SK-N-SH treated with all-trans-retinoic acid at 6 μM for 48 hours (cell line): ENCODE measurements at regions not wholly inside any gene's neighbourhood (a gene's known extent, or its start where the extent isn't known, plus 50 kb on each side); places are given as distances from the start of the nearest gene placed in this dataset.

Source experiments
- ARNTL ChIP-seq: fragments of 450-650 bp; formaldehyde crosslinking; IDR thresholded peaks from 2 replicates; pipeline ENCODE4 v1.5.0; 2020; ENCODE audit warnings: low read depth, mild to moderate bottlenecking, moderate library complexity, borderline replicate concordance
- CREB5 ChIP-seq: fragments of 250-450 bp; sonication (Bioruptor Pico); IDR thresholded peaks from 2 replicates; pipeline ENCODE4 v1.5.1; 2020; ENCODE audit warnings: low read depth, mild to moderate bottlenecking, moderate library complexity
- CSDC2 ChIP-seq: fragments of 250-450 bp; sonication (Bioruptor Pico); IDR thresholded peaks from 2 replicates; pipeline ENCODE4 v1.5.0; 2020; ENCODE audit warnings: mild to moderate bottlenecking, moderate library complexity
- ESRRG ChIP-seq: fragments of 250-450 bp; sonication (Bioruptor Pico); IDR thresholded peaks from 2 replicates; pipeline ENCODE4 v1.6.1; 2021; ENCODE audit warnings: mild to moderate bottlenecking
- GLIS3 ChIP-seq: fragments of 250-450 bp; sonication (Bioruptor Pico); IDR thresholded peaks from 2 replicates; pipeline ENCODE4 v1.5.0; 2020; ENCODE audit warnings: mild to moderate bottlenecking, moderate library complexity
- ISL1 ChIP-seq: fragments of 250-450 bp; sonication (Bioruptor Pico); IDR thresholded peaks from 2 replicates; pipeline ENCODE4 v2.1.2; 2022; ENCODE audit warnings: mild to moderate bottlenecking, moderate library complexity
- PATZ1 ChIP-seq: fragments of 250-450 bp; sonication (Bioruptor Pico); IDR thresholded peaks from 2 replicates; pipeline ENCODE4 v1.8.0; 2020; ENCODE audit warnings: mild to moderate bottlenecking, moderate library complexity, borderline replicate concordance
- PPARA ChIP-seq: fragments of 250-450 bp; sonication (Bioruptor Pico); IDR thresholded peaks from 2 replicates; pipeline ENCODE4 v1.5.0; 2020; ENCODE audit warnings: mild to moderate bottlenecking, borderline replicate concordance
- RARB ChIP-seq: fragments of 250-450 bp; sonication (Bioruptor Pico); IDR thresholded peaks from 2 replicates; pipeline ENCODE4 v1.8.0; 2021; ENCODE audit warnings: mild to moderate bottlenecking, moderate library complexity
- SNAI2 ChIP-seq: fragments of 250-450 bp; sonication (Bioruptor Pico); IDR thresholded peaks from 2 replicates; pipeline ENCODE4 v1.5.0; 2020; ENCODE audit warnings: mild to moderate bottlenecking, moderate library complexity
- ZFP30 ChIP-seq: fragments of 450-650 bp; formaldehyde crosslinking; IDR thresholded peaks from 2 replicates; pipeline ENCODE4 v1.5.0; 2022; ENCODE audit warnings: mild to moderate bottlenecking, moderate library complexity
- ZNF8 ChIP-seq: fragments of 450-650 bp; formaldehyde crosslinking; IDR thresholded peaks from 2 replicates; pipeline ENCODE4 v1.5.0; 2020; ENCODE audit warnings: mild to moderate bottlenecking, moderate library complexity

- TF ChIP-seq PATZ1 (CRISPR knock-in tag): no peak
- no peak for TF ChIP-seq ARNTL
- no peak for TF ChIP-seq RARB (CRISPR knock-in tag)
- no peak for TF ChIP-seq ISL1 (CRISPR knock-in tag)
- TF ChIP-seq ZNF8: no peak
- TF ChIP-seq CREB5 (CRISPR knock-in tag): no peak
- TF ChIP-seq ESRRG (CRISPR knock-in tag): no peak
- no peak for TF ChIP-seq GLIS3 (CRISPR knock-in tag)
- TF ChIP-seq SNAI2 (CRISPR knock-in tag): no peak
- TF ChIP-seq CSDC2 (CRISPR knock-in tag): no peak
- TF ChIP-seq PPARA (CRISPR knock-in tag): no peak
- TF ChIP-seq ZFP30 (CRISPR knock-in tag): no peak
Observed at GRCh38 chr12:9380650-9381049, 172.5 kb upstream of the PZP start.
